ENCODE measurements at regions not wholly inside any gene's neighbourhood (a gene's known extent, or its start where the extent isn't known, plus 50 kb on each side); places are given as distances from the start of the nearest gene placed in this dataset.

- Histone ChIP-seq H3K36me3 (ENCODE audit: control insufficient read depth, insufficient read depth, low read length) (no peaks in the 10 kb centered on the region), H3K9ac (ENCODE audit: insufficient read depth in 1 of 2, low read depth in 2 of 2, low read length in 2 of 2) (no peak overlapping the region), H3K27me3 (ENCODE audit: control insufficient read depth in 2 of 2, insufficient read depth in 2 of 2, low read length in 2 of 2) (no peaks in the 10 kb centered on the region), H2AFZ (ENCODE audit: low read depth, low read length) (no peak overlapping the region), H3K4me3 (no peak overlapping the region), H4K20me1 (replicated peaks; ENCODE audit: control insufficient read depth, insufficient read depth, low read length) (no peaks in the 10 kb centered on the region), H3K9me3 (replicated peaks; ENCODE audit: control insufficient read depth, insufficient read depth, low read depth, low read length) (no peaks in the 10 kb centered on the region; the same call in none of the 2 replicates), H3K4me2 (ENCODE audit: insufficient read depth, low read length) (no peak overlapping the region), H3K9me1 (ENCODE audit: control insufficient read depth, insufficient read depth, low read length) (no peaks in the 10 kb centered on the region), H3K27ac (ENCODE audit: extremely low read depth, low read depth, low read length) (no peak overlapping the region), H3K79me2 (ENCODE audit: control insufficient read depth, insufficient read depth, low read length) (no peaks in the 10 kb centered on the region), H3K4me1 (replicated peaks in 1 of 2; ENCODE audit: control insufficient read depth in 2 of 2, insufficient read depth in 2 of 2, low read length in 2 of 2) (no peaks in the 10 kb centered on the region)
- intact Hi-C loops (cut with micrococcal nuclease) (no loop called here), in situ Hi-C loops (cut with MboI) (no loop called here)
- ATAC-seq = no peak
- 0% methylated on average over 1 of the region's 1 CpG for WGBS (ENCODE audit: insufficient coverage, low coverage, missing lambda C conversion rate)
- ChIA-PET CTCF (ENCODE audit: low intra/inter-chr PET ratio) (no interaction called here), POLR2A (no interaction called here)
- FAIRE-seq = no peak
- BruUV-seq (replicated peaks) = no TSS peak
- DNase-seq (ENCODE audit: extremely low read depth in 1 of 4, low spot score in 3 of 4) = no peak
- TF ChIP-seq ZNF76 (CRISPR knock-in tag; IDR thresholded peaks at IDR 0.05; ENCODE audit: borderline replicate concordance) (no peak), NCOA4 (IDR thresholded peaks at IDR 0.05; ENCODE audit: partially characterized antibody) (no peak), SPI1 (IDR thresholded peaks at IDR 0.05; ENCODE audit: borderline replicate concordance, low read depth, low read length) (no peak), NBN (IDR thresholded peaks at IDR 0.05; ENCODE audit: low read depth) (no peak), ZNF785 (CRISPR knock-in tag; IDR thresholded peaks at IDR 0.05) (no peak), BRF2 (IDR thresholded peaks at IDR 0.05; ENCODE audit: borderline replicate concordance, insufficient read depth, insufficient read length) (no peak), ZNF766 (CRISPR knock-in tag; conservative IDR thresholded peaks at IDR 0.05) (no peak), MIER1 (IDR thresholded peaks at IDR 0.05; ENCODE audit: low read depth) (no peak), E2F4 (CRISPR knock-in tag; IDR thresholded peaks at IDR 0.05; ENCODE audit: low read depth) (no peak), TOE1 (IDR thresholded peaks at IDR 0.05; ENCODE audit: borderline replicate concordance) (no peak), TOE1 (CRISPR knock-in tag; IDR thresholded peaks at IDR 0.05; ENCODE audit: borderline replicate concordance, low read depth) (no peak), ILF3 (IDR thresholded peaks at IDR 0.05; ENCODE audit: borderline replicate concordance) (no peak), ARID2 (IDR thresholded peaks at IDR 0.05) (no peak), ZNF175 (CRISPR knock-in tag; IDR thresholded peaks at IDR 0.05; ENCODE audit: low read depth) (no peak), ZNF431 (CRISPR knock-in tag; IDR thresholded peaks at IDR 0.05) (no peak), ZFP30 (CRISPR knock-in tag; IDR thresholded peaks at IDR 0.05; ENCODE audit: borderline replicate concordance) (no peak), CTBP1 (IDR thresholded peaks at IDR 0.05; ENCODE audit: borderline replicate concordance) (no peak), ZNF561 (CRISPR knock-in tag; conservative IDR thresholded peaks at IDR 0.05) (no peak), TAF15 (IDR thresholded peaks at IDR 0.05; ENCODE audit: low read depth, low read length) (no peak), TFAP4 (CRISPR knock-in tag; IDR thresholded peaks at IDR 0.05; ENCODE audit: borderline replicate concordance) (no peak)
Measured at GRCh38 chr1:75083223-75083622, 51.0 kb upstream of the LHX8 start.

Data from K562 (cell line).